OCI-LY3 (cell line): ENCODE measurements at regions not wholly inside any gene's neighbourhood (a gene's known extent, or its start where the extent isn't known, plus 50 kb on each side); places are given as distances from the start of the nearest gene placed in this dataset.
"Not testable (repeated sequence)": the region's sequence is repeated elsewhere in the genome, so short reads cannot be mapped to it uniquely, and the experiment has no call there.

Source experiments
- H2AFZ ChIP-seq: fragments of 200-600, 300-600 bp; shearing (Covaris generic); 2 replicates; pipeline ENCODE4 v1.6.0; 2014; ENCODE audit warnings: antibody characterized with exemption, low read depth, low read length
- H3K27ac ChIP-seq: fragments of 200-600, 300-600 bp; sonication (generic); 2 replicates; pipeline ENCODE4 v1.5.1; 2014; ENCODE audit warnings: mild to moderate bottlenecking, low read length, moderate library complexity, mixed read lengths
- H3K27me3 ChIP-seq: fragments of 200-600, 300-600 bp; sonication (generic); 2 replicates; pipeline ENCODE4 v1.6.1; 2014; ENCODE audit warnings: low read depth, low read length, mixed read lengths
- H3K36me3 ChIP-seq: fragments of 200-600, 300-600 bp; sonication (generic); replicated peaks from 2 replicates; pipeline ENCODE3; 2014; ENCODE audit warnings: low read depth, low read length, mixed read lengths
- H3K4me1 ChIP-seq: fragments of 300-600, 200-600 bp; sonication (generic); 2 replicates; pipeline ENCODE4 v1.6.1; 2014; ENCODE audit warnings: low read length, mixed read lengths
- H3K4me2 ChIP-seq: fragments of 200-600, 300-600 bp; sonication (generic); 2 replicates; pipeline ENCODE4 v1.6.1; 2014; ENCODE audit warnings: low read length, mixed read lengths
- H3K4me3 ChIP-seq: fragments of 300-600, 200-600 bp; sonication (generic); 2 replicates; pipeline ENCODE4 v1.5.1; 2014; ENCODE audit warnings: antibody characterized with exemption, mild to moderate bottlenecking, low read length, moderate library complexity
- H3K79me2 ChIP-seq: fragments of 300-600, 200-600 bp; shearing (Covaris generic); 2 replicates; pipeline ENCODE4 v1.6.1; 2014; ENCODE audit warnings: mild to moderate bottlenecking, low read length, mixed read lengths
- H3K9ac ChIP-seq: fragments of 300-600, 200-600 bp; shearing (Covaris generic); 2 replicates; pipeline ENCODE4 v1.6.0; 2014; ENCODE audit warnings: mild to moderate bottlenecking, low read length, moderate library complexity
- H3K9me3 ChIP-seq: fragments of 200-600, 300-600 bp; shearing (Covaris generic); 2 replicates; pipeline ENCODE4 v1.6.1; 2014; ENCODE audit warnings: low read length, mixed read lengths; ENCODE audit not compliant: insufficient read depth
- H4K20me1 ChIP-seq: fragments of 200-600, 300-600 bp; sonication (generic); 2 replicates; pipeline ENCODE4 v1.6.1; 2016; ENCODE audit warnings: low read length, mixed read lengths; ENCODE audit not compliant: insufficient read depth
- CTCF ChIP-seq: fragments of 200-600, 300-600 bp; sonication (generic); IDR thresholded peaks from 2 replicates; pipeline ENCODE4 v1.5.1; 2014; ENCODE audit warnings: antibody characterized with exemption, low read length, low read depth
- EZH2phosphoT487 ChIP-seq: fragments of 200-600 bp; shearing (Covaris generic); IDR thresholded peaks from 2 replicates; pipeline ENCODE4 v1.6.1; 2018; ENCODE audit warnings: antibody characterized with exemption, mixed run types, low read depth

- Histone ChIP-seq H3K9ac (no peak overlapping the region), H4K20me1 (no peaks in the 10 kb centered on the region), H3K36me3 (no peaks in the 10 kb centered on the region), H3K4me1 (no peaks in the 10 kb centered on the region), H3K4me3 (no peak overlapping the region), H3K79me2 (no peaks in the 10 kb centered on the region), H2AFZ (no peak overlapping the region), H3K4me2 (no peak overlapping the region), H3K9me3 (no peaks in the 10 kb centered on the region), H3K27ac (no peak overlapping the region), H3K27me3 (no peaks in the 10 kb centered on the region)
- TF ChIP-seq EZH2phosphoT487, result no peak
- TF ChIP-seq CTCF, result no peak
These were observed 259.7 kb downstream of the MTERF1 start for GRCh38 chr7:91620827-91621226.

- not testable (repeated sequence) for H3K9ac ChIP-seq, H3K4me1 ChIP-seq, H3K9me3 ChIP-seq, H3K79me2 ChIP-seq, H3K27ac ChIP-seq, H4K20me1 ChIP-seq, H3K27me3 ChIP-seq, H2AFZ ChIP-seq, H3K36me3 ChIP-seq, H3K4me2 ChIP-seq, H3K4me3 ChIP-seq
These were observed 253.2 kb downstream of the MTERF1 start for GRCh38 chr7:91627324-91627723.

- no peak overlapping the region for H3K27ac ChIP-seq
- H3K36me3 ChIP-seq, result no peaks in the 10 kb centered on the region
- no peak overlapping the region for H3K9ac ChIP-seq
- H3K4me3 ChIP-seq, result no peak overlapping the region
- H4K20me1 ChIP-seq, result no peaks in the 10 kb centered on the region
- no peaks in the 10 kb centered on the region for H3K27me3 ChIP-seq
- H3K4me1 ChIP-seq, result no peaks in the 10 kb centered on the region
- H3K9me3 ChIP-seq, result no peaks in the 10 kb centered on the region
- H3K4me2 ChIP-seq, result no peak overlapping the region
- no peaks in the 10 kb centered on the region for H3K79me2 ChIP-seq
- no peak for TF ChIP-seq CTCF
- TF ChIP-seq EZH2phosphoT487, result no peak
- no peak overlapping the region for H2AFZ ChIP-seq
These were observed 251.8 kb downstream of the MTERF1 start for GRCh38 chr7:91628742-91629141.

GRCh38 chr7:91630581-91631380 is 249.7 kb downstream of the MTERF1 start:
- no peaks in the 10 kb centered on the region for H3K4me1 ChIP-seq
- no peak overlapping the region for H3K4me3 ChIP-seq
- H3K9me3 ChIP-seq, result no peaks in the 10 kb centered on the region
- TF ChIP-seq CTCF, result no peak
- no peak for TF ChIP-seq EZH2phosphoT487
- no peak overlapping the region for H3K9ac ChIP-seq
- H3K36me3 ChIP-seq, result no peaks in the 10 kb centered on the region
- no peaks in the 10 kb centered on the region for H3K27me3 ChIP-seq
- no peak overlapping the region for H3K4me2 ChIP-seq
- no peak overlapping the region for H2AFZ ChIP-seq
- no peaks in the 10 kb centered on the region for H3K79me2 ChIP-seq
- H3K27ac ChIP-seq, result no peak overlapping the region
- H4K20me1 ChIP-seq, result no peaks in the 10 kb centered on the region
